OCI-LY7 (cell line): ENCODE measurements at regions not wholly inside any gene's neighbourhood (a gene's known extent, or its start where the extent isn't known, plus 50 kb on each side); places are given as distances from the start of the nearest gene placed in this dataset.
"Not testable (repeated sequence)": the region's sequence is repeated elsewhere in the genome, so short reads cannot be mapped to it uniquely, and the experiment has no call there.

Experiments used
- BruUV-seq: library from RNA; stranded (reverse); fragments of 400-500 nt; replicated peaks from 2 replicates; lab custom pipeline; 2021; lab: Mats Ljungman, UMichigan
- CTCF ChIA-PET: fragments of 300-600 bp; sonication (Branson Sonifier 250); formaldehyde crosslinking; loops from one replicate; lab custom pipeline; 2022; ENCODE audit warnings: antibody characterized with exemption; ENCODE audit not compliant: unreplicated experiment; lab: Charles Lee
- POLR2A ChIA-PET: fragments of 300-600 bp; sonication (Branson Sonifier 250); formaldehyde crosslinking; loops from one replicate; lab custom pipeline; 2022; ENCODE audit warnings: antibody characterized with exemption; lab: Charles Lee
- DNase-seq: peaks from one replicate; pipeline ENCODE4 v3.0.0-alpha.2; 2015; ENCODE audit warnings: low spot score
- H2AFZ ChIP-seq: fragments of 200-600 bp; sonication (generic), shearing (Covaris generic); 2 replicates; pipeline ENCODE4 v1.6.1; 2014; ENCODE audit warnings: mild to moderate bottlenecking, antibody characterized with exemption, low read length, moderate library complexity
- H3K27ac ChIP-seq: fragments of 200-600 bp; sonication (generic); 2 replicates; pipeline ENCODE4 v1.5.1; 2014; ENCODE audit warnings: mixed run types, low read depth, mild to moderate bottlenecking, moderate library complexity, low read length, inconsistent platforms; ENCODE audit not compliant: poor library complexity, severe bottlenecking
- H3K36me3 ChIP-seq: fragments of 200-600 bp; sonication (generic); 2 replicates; pipeline ENCODE4 v1.6.1; 2014; ENCODE audit warnings: mild to moderate bottlenecking, antibody characterized with exemption, low read length, moderate library complexity, mixed read lengths; ENCODE audit not compliant: insufficient read depth
- H3K4me1 ChIP-seq: fragments of 200-600 bp; sonication (generic); 2 replicates; pipeline ENCODE4 v1.5.1; 2014; ENCODE audit warnings: mild to moderate bottlenecking, low read length; ENCODE audit not compliant: insufficient read depth, poor library complexity, severe bottlenecking
- H3K4me2 ChIP-seq: fragments of 200-600 bp; sonication (generic); 2 replicates; pipeline ENCODE4 v1.6.1; 2014; ENCODE audit warnings: mild to moderate bottlenecking, low read length
- H3K4me3 ChIP-seq: fragments of 200-600 bp; sonication (generic); 2 replicates; pipeline ENCODE4 v1.5.1; 2014; ENCODE audit warnings: mild to moderate bottlenecking, low read depth, low read length; ENCODE audit not compliant: poor library complexity, severe bottlenecking
- H3K79me2 ChIP-seq: fragments of 200-600 bp; sonication (generic); 2 replicates; pipeline ENCODE4 v1.6.1; 2016; ENCODE audit warnings: low read depth, mild to moderate bottlenecking, low read length, moderate library complexity, mixed read lengths; ENCODE audit not compliant: insufficient read depth
- H3K9me2 ChIP-seq: fragments of 200-600 bp; sonication (generic); 2 replicates; pipeline ENCODE4 v1.6.1; 2016; ENCODE audit warnings: mild to moderate bottlenecking, low read length, mixed read lengths; ENCODE audit not compliant: insufficient read depth
- H3K9me3 ChIP-seq: fragments of 200-600 bp; sonication (generic); 2 replicates; pipeline ENCODE4 v1.6.1; 2014; ENCODE audit warnings: mild to moderate bottlenecking, mixed run types, low read length, mixed read lengths
- H4K20me1 ChIP-seq: fragments of 200-600 bp; sonication (generic); 2 replicates; pipeline ENCODE4 v1.6.1; 2014; ENCODE audit warnings: mild to moderate bottlenecking, antibody characterized with exemption, low read length, moderate library complexity, mixed read lengths; ENCODE audit not compliant: insufficient read depth
- CTCF ChIP-seq: fragments of 200-600 bp; sonication (generic); conservative IDR thresholded peaks from 2 replicates; pipeline ENCODE4 v1.5.1; 2014; ENCODE audit warnings: mild to moderate bottlenecking, antibody characterized with exemption, low read length, moderate library complexity, mixed read lengths
- EZH2phosphoT487 ChIP-seq: fragments of 200-600 bp; sonication (generic); IDR thresholded peaks from 2 replicates; pipeline ENCODE4 v1.6.1; 2018; ENCODE audit warnings: low read depth, borderline replicate concordance, mild to moderate bottlenecking, mixed run types, antibody characterized with exemption, low read length, moderate library complexity, mixed read lengths
- intact Hi-C: fragments of 100-400 bp; cut with micrococcal nuclease; formaldehyde crosslinking; loops from one replicate; pipeline ENCODE4 v1.10.0; 2022; ENCODE audit not compliant: unreplicated experiment

- Histone ChIP-seq H3K4me3 (no peak overlapping the region), H3K4me1 (no peaks in the 10 kb centered on the region), H2AFZ (no peak overlapping the region), H3K9me3 (no peaks in the 10 kb centered on the region), H3K9me2 (no peaks in the 10 kb centered on the region), H3K4me2 (no peak overlapping the region), H3K27ac (no peak overlapping the region), H4K20me1 (no peaks in the 10 kb centered on the region), H3K36me3 (no peaks in the 10 kb centered on the region), H3K79me2 (no peaks in the 10 kb centered on the region)
- intact Hi-C loops, result no loop called here
- ChIA-PET CTCF (no interaction called here), POLR2A (no interaction called here)
- no peak for TF ChIP-seq CTCF
- no peak for TF ChIP-seq EZH2phosphoT487
- no TSS peak for BruUV-seq
- DNase-seq, result no peak
Observed at GRCh38 chr1:165109013-165109412, 247.5 kb downstream of the LMX1A start.

- H3K4me1 ChIP-seq, H4K20me1 ChIP-seq, H2AFZ ChIP-seq, BruUV-seq, H3K4me3 ChIP-seq, H3K79me2 ChIP-seq, DNase-seq, CTCF ChIA-PET, intact Hi-C loops, H3K27ac ChIP-seq, H3K4me2 ChIP-seq, H3K9me2 ChIP-seq, POLR2A ChIA-PET, H3K36me3 ChIP-seq, H3K9me3 ChIP-seq: not testable (repeated sequence)
Observed at GRCh38 chr1:165092542-165093162, 263.9 kb downstream of the LMX1A start.

GRCh38 chr1:165080253-165080896, 276.1 kb downstream of the LMX1A start:
- TF ChIP-seq CTCF, result no peak
- no peak for TF ChIP-seq EZH2phosphoT487
- intact Hi-C loops, result no loop called here
- H3K4me3 ChIP-seq, result no peak overlapping the region
- no peak overlapping the region for H3K27ac ChIP-seq
- no peak for DNase-seq
- H4K20me1 ChIP-seq, result no peaks in the 10 kb centered on the region
- CTCF ChIA-PET, result no interaction called here
- no peaks in the 10 kb centered on the region for H3K9me3 ChIP-seq
- POLR2A ChIA-PET, result no interaction called here
- no peak overlapping the region for H2AFZ ChIP-seq
- no peak overlapping the region for H3K4me2 ChIP-seq
- no peaks in the 10 kb centered on the region for H3K4me1 ChIP-seq
- no peaks in the 10 kb centered on the region for H3K79me2 ChIP-seq
- no peaks in the 10 kb centered on the region for H3K9me2 ChIP-seq
- no peaks in the 10 kb centered on the region for H3K36me3 ChIP-seq
- BruUV-seq, result no TSS peak
